Neural progenitor cell (in vitro differentiated cells): ENCODE measurements at regions not wholly inside any gene's neighbourhood (a gene's known extent, or its start where the extent isn't known, plus 50 kb on each side); places are given as distances from the start of the nearest gene placed in this dataset.

ENCODE experiments used
- DNase-seq: peaks from one replicate; pipeline ENCODE4 v3.0.0-alpha.2; 2016; ENCODE audit warnings: low spot score
- H2AFZ ChIP-seq: fragments of 200-600 bp; sonication (generic); replicated peaks from 2 replicates; pipeline ENCODE4 v1.6.1; 2016; ENCODE audit warnings: antibody characterized with exemption
- H3F3A ChIP-seq: fragments of 200-600 bp; sonication (generic); 2 replicates; pipeline ENCODE4 v1.6.1; 2016; ENCODE audit warnings: antibody characterized with exemption, low read depth
- H3K27ac ChIP-seq: fragments of 200-600 bp; sonication (generic); 2 replicates; pipeline ENCODE4 v1.5.1; 2016; ENCODE audit warnings: mild to moderate bottlenecking
- H3K27me3 ChIP-seq: fragments of 200-600 bp; sonication (generic); 2 replicates; pipeline ENCODE4 v1.6.1; 2016; ENCODE audit warnings: mild to moderate bottlenecking, moderate library complexity
- H3K36me3 ChIP-seq: fragments of 200-600 bp; sonication (generic); 2 replicates; pipeline ENCODE4 v1.5.1; 2016
- H3K4me1 ChIP-seq: fragments of 200-600 bp; sonication (generic); 2 replicates; pipeline ENCODE4 v1.6.1; 2016; ENCODE audit warnings: mixed run types
- H3K4me2 ChIP-seq: fragments of 200-600 bp; sonication (generic); 2 replicates; pipeline ENCODE4 v1.6.1; 2016
- H3K4me3 ChIP-seq: fragments of 200-600 bp; sonication (generic); 2 replicates; pipeline ENCODE4 v1.5.1; 2016
- H3K79me2 ChIP-seq: fragments of 200-600 bp; sonication (generic); 2 replicates; pipeline ENCODE4 v1.6.1; 2016; ENCODE audit warnings: low read depth
- H3K9ac ChIP-seq: fragments of 200-600 bp; sonication (generic); 2 replicates; pipeline ENCODE4 v1.6.1; 2016
- H3K9me3 ChIP-seq: fragments of 200-600 bp; sonication (generic); 2 replicates; pipeline ENCODE4 v1.5.1; 2016; ENCODE audit warnings: low read depth
- H4K20me1 ChIP-seq: fragments of 200-600 bp; sonication (generic); 2 replicates; pipeline ENCODE4 v1.6.1; 2016; ENCODE audit warnings: low read depth
- H3K27ac Mint-ChIP-seq: 3 replicates; pipeline ENCODE4 v1.8.0; 2021; ENCODE audit warnings: mixed read lengths
- H3K27me3 Mint-ChIP-seq: 2 replicates; pipeline ENCODE4 v1.8.0; 2022; ENCODE audit warnings: low read depth, mild to moderate bottlenecking, inconsistent platforms, moderate library complexity, mixed read lengths; ENCODE audit not compliant: insufficient read depth
- H3K36me3 Mint-ChIP-seq: 3 replicates; pipeline ENCODE4 v1.8.0; 2021; ENCODE audit warnings: mixed read lengths
- H3K4me1 Mint-ChIP-seq: 3 replicates; pipeline ENCODE4 v1.8.0; 2021; ENCODE audit warnings: mixed read lengths
- H3K4me3 Mint-ChIP-seq: 3 replicates; pipeline ENCODE4 v1.8.0; 2021; ENCODE audit warnings: mild to moderate bottlenecking, moderate library complexity, mixed read lengths
- H3K9me3 Mint-ChIP-seq: 3 replicates; pipeline ENCODE4 v1.8.0; 2020; ENCODE audit warnings: mixed read lengths
- EZH2 ChIP-seq: fragments of 200-600 bp; sonication (generic); IDR thresholded peaks from 2 replicates; pipeline ENCODE4 v1.6.1; 2017; ENCODE audit warnings: antibody characterized with exemption, mild to moderate bottlenecking, moderate library complexity
- EZH2phosphoT487 ChIP-seq: fragments of 200-600 bp; sonication (generic); IDR thresholded peaks from 2 replicates; pipeline ENCODE4 v1.6.1; 2017; ENCODE audit warnings: antibody characterized with exemption
- TF ChIP-seq, protein P1 (sequence below): fragments of 200-600 bp; sonication (generic); IDR thresholded peaks from 2 replicates; pipeline ENCODE4 v1.5.1; 2017; ENCODE audit warnings: antibody characterized with exemption, mild to moderate bottlenecking

DNA sequence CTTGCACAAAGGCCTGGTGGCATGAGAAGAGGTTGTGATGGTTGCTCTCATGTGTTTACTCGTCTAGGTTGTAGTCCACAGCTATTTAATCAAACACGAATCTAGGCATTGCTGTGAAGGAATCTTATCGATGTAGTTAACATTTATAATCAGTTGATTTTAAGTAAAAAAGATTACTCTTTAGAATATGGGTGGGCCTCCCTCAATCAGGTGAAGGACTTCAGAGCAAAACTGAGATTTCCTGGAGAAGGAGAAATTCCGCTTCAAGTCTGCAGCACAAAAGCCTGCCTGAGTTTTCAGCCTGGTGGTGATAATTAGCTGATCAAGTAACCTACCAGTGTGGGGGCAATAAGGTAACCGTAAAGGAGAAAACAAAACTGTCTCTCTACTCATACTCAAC, 523.6 kb downstream of the GRIN2A start:
- Mint-ChIP-seq H3K36me3 (no peaks in the 10 kb centered on the region), H3K4me1 (peaks cover 4% of the 10 kb centered on the region), H3K27me3 (peaks cover 6% of the 10 kb centered on the region), H3K9me3 (no peaks in the 10 kb centered on the region), H3K4me3 (no peak overlapping the region), H3K27ac (no peak overlapping the region)
- H3K4me3 ChIP-seq, result no peak overlapping the region
- H3K36me3 ChIP-seq, result no peaks in the 10 kb centered on the region
- no peaks in the 10 kb centered on the region for H4K20me1 ChIP-seq
- no peak overlapping the region for H3K4me2 ChIP-seq
- no peaks in the 10 kb centered on the region for H3F3A ChIP-seq
- no peak overlapping the region for H2AFZ ChIP-seq
- H3K9ac ChIP-seq, result no peak overlapping the region
- H3K27ac ChIP-seq, result no peak overlapping the region
- TF ChIP-seq EZH2phosphoT487 (no peak), EZH2 (no peak)
- TF ChIP-seq, protein P1, sequence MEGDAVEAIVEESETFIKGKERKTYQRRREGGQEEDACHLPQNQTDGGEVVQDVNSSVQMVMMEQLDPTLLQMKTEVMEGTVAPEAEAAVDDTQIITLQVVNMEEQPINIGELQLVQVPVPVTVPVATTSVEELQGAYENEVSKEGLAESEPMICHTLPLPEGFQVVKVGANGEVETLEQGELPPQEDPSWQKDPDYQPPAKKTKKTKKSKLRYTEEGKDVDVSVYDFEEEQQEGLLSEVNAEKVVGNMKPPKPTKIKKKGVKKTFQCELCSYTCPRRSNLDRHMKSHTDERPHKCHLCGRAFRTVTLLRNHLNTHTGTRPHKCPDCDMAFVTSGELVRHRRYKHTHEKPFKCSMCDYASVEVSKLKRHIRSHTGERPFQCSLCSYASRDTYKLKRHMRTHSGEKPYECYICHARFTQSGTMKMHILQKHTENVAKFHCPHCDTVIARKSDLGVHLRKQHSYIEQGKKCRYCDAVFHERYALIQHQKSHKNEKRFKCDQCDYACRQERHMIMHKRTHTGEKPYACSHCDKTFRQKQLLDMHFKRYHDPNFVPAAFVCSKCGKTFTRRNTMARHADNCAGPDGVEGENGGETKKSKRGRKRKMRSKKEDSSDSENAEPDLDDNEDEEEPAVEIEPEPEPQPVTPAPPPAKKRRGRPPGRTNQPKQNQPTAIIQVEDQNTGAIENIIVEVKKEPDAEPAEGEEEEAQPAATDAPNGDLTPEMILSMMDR, result no peak
- no peaks in the 10 kb centered on the region for H3K9me3 ChIP-seq
- no peak for DNase-seq
- no peaks in the 10 kb centered on the region for H3K79me2 ChIP-seq
- no peaks in the 10 kb centered on the region for H3K27me3 ChIP-seq
- no peaks in the 10 kb centered on the region for H3K4me1 ChIP-seq

DNA sequence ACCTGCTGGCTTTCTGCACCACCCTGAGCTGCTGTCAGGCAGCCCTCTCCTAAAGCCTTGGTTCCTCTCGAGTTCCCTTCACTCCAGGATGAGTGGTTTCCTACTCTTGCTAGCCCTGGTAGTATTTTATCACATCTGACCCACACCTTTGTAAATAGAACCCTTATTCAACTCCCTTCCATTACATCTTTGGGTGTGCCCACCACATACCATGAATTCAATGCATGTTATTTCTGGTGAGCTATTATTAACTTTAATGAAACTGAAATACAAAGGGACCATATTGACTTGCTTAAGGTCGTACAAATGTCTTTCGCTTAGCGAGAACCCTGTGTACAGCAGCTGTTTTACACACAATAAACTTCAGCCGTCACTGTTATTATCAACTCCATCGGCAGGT, 521.3 kb downstream of the GRIN2A start:
- H2AFZ ChIP-seq, result no peak overlapping the region
- no peaks in the 10 kb centered on the region for H3K9me3 ChIP-seq
- Mint-ChIP-seq H3K9me3 (no peaks in the 10 kb centered on the region), H3K27me3 (peaks cover 6% of the 10 kb centered on the region), H3K4me3 (no peak overlapping the region), H3K27ac (no peak overlapping the region), H3K4me1 (peaks cover 2% of the 10 kb centered on the region), H3K36me3 (no peaks in the 10 kb centered on the region)
- H3K27me3 ChIP-seq, result no peaks in the 10 kb centered on the region
- TF ChIP-seq EZH2phosphoT487, result no peak
- no peak for TF ChIP-seq EZH2
- TF ChIP-seq, protein P1, result no peak
- no peak overlapping the region for H3K4me3 ChIP-seq
- no peak overlapping the region for H3K9ac ChIP-seq
- no peaks in the 10 kb centered on the region for H3K36me3 ChIP-seq
- no peak overlapping the region for H3K27ac ChIP-seq
- no peaks in the 10 kb centered on the region for H4K20me1 ChIP-seq
- no peak overlapping the region for H3K4me2 ChIP-seq
- no peaks in the 10 kb centered on the region for H3K79me2 ChIP-seq
- no peaks in the 10 kb centered on the region for H3K4me1 ChIP-seq
- DNase-seq, result no peak
- no peaks in the 10 kb centered on the region for H3F3A ChIP-seq

DNA sequence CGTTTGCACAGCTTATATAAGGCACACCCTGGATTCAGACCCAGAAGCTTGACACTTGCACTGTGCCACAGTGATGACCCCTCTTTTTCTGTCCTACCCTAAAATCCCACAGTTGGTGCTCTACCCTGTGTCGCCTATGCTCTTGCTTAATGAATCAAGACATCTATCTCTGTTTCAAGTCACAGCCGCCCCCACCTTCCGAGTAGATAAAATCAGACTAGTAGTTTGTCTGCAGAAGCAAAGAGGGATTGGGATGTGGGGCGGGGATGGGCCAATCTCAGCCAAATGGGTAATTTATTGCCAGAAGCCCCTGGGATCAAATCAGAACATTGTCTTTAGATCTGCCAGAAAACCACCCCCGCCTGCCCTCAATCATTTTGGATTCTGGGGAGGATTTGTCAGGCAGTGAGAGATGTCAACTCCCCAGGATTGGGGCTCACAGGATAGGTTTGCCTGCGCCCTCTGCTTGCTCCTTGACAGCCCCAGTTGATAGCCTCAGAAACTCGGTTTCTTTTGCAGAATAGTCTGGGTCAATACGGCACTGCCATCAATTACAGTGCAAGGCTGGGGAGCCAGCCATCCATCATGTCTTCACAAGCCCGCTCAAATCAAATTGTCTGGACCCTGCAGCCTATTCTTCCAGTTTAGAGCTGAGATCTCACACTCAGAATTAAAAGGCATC, 520.8 kb downstream of the GRIN2A start:
- H3K36me3 ChIP-seq, result no peaks in the 10 kb centered on the region

More for the DNA sequence above, 520.8 kb downstream of the GRIN2A start:
- DNase-seq, result no peak
- Mint-ChIP-seq H3K4me1 (peaks cover 4% of the 10 kb centered on the region), H3K27me3 (peaks cover 6% of the 10 kb centered on the region), H3K4me3 (no peak overlapping the region), H3K36me3 (no peaks in the 10 kb centered on the region), H3K9me3 (no peaks in the 10 kb centered on the region), H3K27ac (no peak overlapping the region)
- Histone ChIP-seq H3K4me2 (no peak overlapping the region), H3K27ac (no peak overlapping the region), H3K9ac (no peak overlapping the region), H3K9me3 (no peaks in the 10 kb centered on the region), H3F3A (no peaks in the 10 kb centered on the region), H4K20me1 (no peaks in the 10 kb centered on the region), H3K4me3 (no peak overlapping the region), H3K4me1 (no peaks in the 10 kb centered on the region), H3K27me3 (no peaks in the 10 kb centered on the region), H2AFZ (peak overlapping the region; percentile 3), H3K79me2 (no peaks in the 10 kb centered on the region)
- TF ChIP-seq EZH2 (no peak), EZH2phosphoT487 (no peak)
- TF ChIP-seq, protein P1, result no peak
